Right kidney (tissue), 1 donor: ENCODE measurements at regions not wholly inside any gene's neighbourhood (a gene's known extent, or its start where the extent isn't known, plus 50 kb on each side); places are given as distances from the start of the nearest gene placed in this dataset.

Source experiments
- DNase-seq: peaks from one replicate; pipeline ENCODE4 v3.0.0-alpha.2; 2016

GRCh38 chr9:115740986-115741385 is 412.6 kb upstream of the PAPPA start:
- no peak for DNase-seq

GRCh38 chr9:115743709-115744605 is 409.6 kb upstream of the PAPPA start:
- no peak for DNase-seq

GRCh38 chr9:115746496-115746895 is 407.1 kb upstream of the PAPPA start:
- no peak for DNase-seq

- no peak for DNase-seq
These were observed 405.9 kb upstream of the PAPPA start for GRCh38 chr9:115747731-115748130.

GRCh38 chr9:115756736-115757135 is 396.9 kb upstream of the PAPPA start:
- DNase-seq, result no peak

GRCh38 chr9:115757461-115757860 is 396.1 kb upstream of the PAPPA start:
- DNase-seq, result no peak

GRCh38 chr9:115758441-115758840 is 395.1 kb upstream of the PAPPA start:
- DNase-seq, result no peak

- DNase-seq, result no peak
These were observed 394.2 kb upstream of the PAPPA start for GRCh38 chr9:115759426-115759825.

- no peak for DNase-seq
These were observed 388.9 kb upstream of the PAPPA start for GRCh38 chr9:115764645-115765044.

- DNase-seq, result no peak
These were observed 388.5 kb upstream of the PAPPA start for GRCh38 chr9:115765060-115765459.

- DNase-seq, result no peak
These were observed 387.1 kb upstream of the PAPPA start for GRCh38 chr9:115766370-115766955.

GRCh38 chr9:115770521-115770920 is 383.1 kb upstream of the PAPPA start:
- no peak for DNase-seq

- DNase-seq, result no peak
These were observed 377.9 kb upstream of the PAPPA start for GRCh38 chr9:115775659-115776058.

- no peak for DNase-seq
These were observed 376.0 kb upstream of the PAPPA start for GRCh38 chr9:115777610-115778009.

- DNase-seq, result no peak
These were observed 372.4 kb upstream of the PAPPA start for GRCh38 chr9:115781070-115781736.

- no peak for DNase-seq
These were observed 367.3 kb upstream of the PAPPA start for GRCh38 chr9:115786321-115786720.

GRCh38 chr9:115790520-115790919 is 363.1 kb upstream of the PAPPA start:
- no peak for DNase-seq

- no peak for DNase-seq
These were observed 358.6 kb upstream of the PAPPA start for GRCh38 chr9:115794921-115795475.

GRCh38 chr9:115799734-115800133 is 353.9 kb upstream of the PAPPA start:
- DNase-seq, result no peak

GRCh38 chr9:115804206-115804605 is 349.4 kb upstream of the PAPPA start:
- no peak for DNase-seq

- DNase-seq, result no peak
These were observed 345.5 kb upstream of the PAPPA start for GRCh38 chr9:115808108-115808507.

- DNase-seq, result no peak
These were observed 344.9 kb upstream of the PAPPA start for GRCh38 chr9:115808695-115809094.

GRCh38 chr9:115810166-115810565 is 343.4 kb upstream of the PAPPA start:
- DNase-seq, result no peak
